ENCODE measurements at regions not wholly inside any gene's neighbourhood (a gene's known extent, or its start where the extent isn't known, plus 50 kb on each side); places are given as distances from the start of the nearest gene placed in this dataset.
"Not testable (repeated sequence)": the region's sequence is repeated elsewhere in the genome, so short reads cannot be mapped to it uniquely, and the experiment has no call there.

GRCh38 chr1:146486300-146487014, 257.6 kb upstream of the NOTCH2NLA start:
- ATAC-seq; H3K9ac ChIP-seq (ENCODE audit: low read length); H3K36me3 ChIP-seq (ENCODE audit: low read depth, low read length); H3K27ac ChIP-seq (ENCODE audit: low read length); H3K27me3 ChIP-seq (ENCODE audit: low read length); H3K4me3 ChIP-seq (ENCODE audit: low read length); DNase-seq; H3K4me1 ChIP-seq (ENCODE audit: insufficient read depth, low read length); H3K9me2 ChIP-seq (replicated peaks; ENCODE audit: low read length); H2AFZ ChIP-seq (ENCODE audit: low read length); BruUV-seq (replicated peaks); H4K20me1 ChIP-seq (ENCODE audit: low read length); H3F3A ChIP-seq (ENCODE audit: low read length, unreplicated experiment); H3K9me3 ChIP-seq (ENCODE audit: low read length); intact Hi-C loops (cut with micrococcal nuclease); H3K4me2 ChIP-seq (ENCODE audit: low read length); POLR2A ChIA-PET (ENCODE audit: unreplicated experiment); H3K79me2 ChIP-seq (ENCODE audit: low read length); CTCF ChIA-PET: not testable (repeated sequence)

- DNase-seq; H3K36me3 ChIP-seq (ENCODE audit: low read depth, low read length); H3K4me2 ChIP-seq (ENCODE audit: low read length); H3K4me3 ChIP-seq (ENCODE audit: low read length); CTCF ChIA-PET; H2AFZ ChIP-seq (ENCODE audit: low read length); H3F3A ChIP-seq (ENCODE audit: low read length, unreplicated experiment); H3K9me3 ChIP-seq (ENCODE audit: low read length); H4K20me1 ChIP-seq (ENCODE audit: low read length); H3K9ac ChIP-seq (ENCODE audit: low read length); intact Hi-C loops (cut with micrococcal nuclease); BruUV-seq (replicated peaks); H3K9me2 ChIP-seq (replicated peaks; ENCODE audit: low read length); H3K27me3 ChIP-seq (ENCODE audit: low read length); POLR2A ChIA-PET (ENCODE audit: unreplicated experiment); H3K79me2 ChIP-seq (ENCODE audit: low read length); H3K27ac ChIP-seq (ENCODE audit: low read length); H3K4me1 ChIP-seq (ENCODE audit: insufficient read depth, low read length): not testable (repeated sequence)
- ATAC-seq = peak; percentile 89
These were observed 255.4 kb upstream of the NOTCH2NLA start for GRCh38 chr1:146484195-146484594.

GRCh38 chr1:146479188-146479587, 250.4 kb upstream of the NOTCH2NLA start:
- H3K4me3 ChIP-seq (ENCODE audit: low read length); H2AFZ ChIP-seq (ENCODE audit: low read length); intact Hi-C loops (cut with micrococcal nuclease); H3K9ac ChIP-seq (ENCODE audit: low read length); H3K27me3 ChIP-seq (ENCODE audit: low read length); POLR2A ChIA-PET (ENCODE audit: unreplicated experiment); H3K27ac ChIP-seq (ENCODE audit: low read length); H4K20me1 ChIP-seq (ENCODE audit: low read length); CTCF ChIA-PET; H3K9me3 ChIP-seq (ENCODE audit: low read length); H3K9me2 ChIP-seq (replicated peaks; ENCODE audit: low read length); H3K4me2 ChIP-seq (ENCODE audit: low read length); H3K79me2 ChIP-seq (ENCODE audit: low read length); H3K4me1 ChIP-seq (ENCODE audit: insufficient read depth, low read length); H3F3A ChIP-seq (ENCODE audit: low read length, unreplicated experiment); BruUV-seq (replicated peaks); H3K36me3 ChIP-seq (ENCODE audit: low read depth, low read length): not testable (repeated sequence)
- ATAC-seq (0 out of 2 replicates have a peak, but pooled peaks have one; percentile 20), DNase-seq (peak; percentile 41)

- H3F3A ChIP-seq (ENCODE audit: low read length, unreplicated experiment); H3K27ac ChIP-seq (ENCODE audit: low read length); H3K9me2 ChIP-seq (replicated peaks; ENCODE audit: low read length); H2AFZ ChIP-seq (ENCODE audit: low read length); H3K36me3 ChIP-seq (ENCODE audit: low read depth, low read length); H3K79me2 ChIP-seq (ENCODE audit: low read length); H4K20me1 ChIP-seq (ENCODE audit: low read length); H3K9ac ChIP-seq (ENCODE audit: low read length); BruUV-seq (replicated peaks); H3K9me3 ChIP-seq (ENCODE audit: low read length); H3K27me3 ChIP-seq (ENCODE audit: low read length); POLR2A ChIA-PET (ENCODE audit: unreplicated experiment); intact Hi-C loops (cut with micrococcal nuclease); H3K4me3 ChIP-seq (ENCODE audit: low read length); CTCF ChIA-PET; H3K4me1 ChIP-seq (ENCODE audit: insufficient read depth, low read length): not testable (repeated sequence)
- DNase-seq (peak; percentile 65), ATAC-seq (peak; percentile 94)
- TF ChIP-seq CTCF (conservative IDR thresholded peaks at IDR 0.05; ENCODE audit: low read depth, low read length) = peak; percentile 74
- H3K4me2 ChIP-seq (ENCODE audit: low read length) = peak overlapping the region; percentile 19
These were observed 249.4 kb upstream of the NOTCH2NLA start for GRCh38 chr1:146478125-146478720.

- ATAC-seq; POLR2A ChIA-PET (ENCODE audit: unreplicated experiment); H2AFZ ChIP-seq (ENCODE audit: low read length); H3F3A ChIP-seq (ENCODE audit: low read length, unreplicated experiment); intact Hi-C loops (cut with micrococcal nuclease); H3K27me3 ChIP-seq (ENCODE audit: low read length); H3K9me3 ChIP-seq (ENCODE audit: low read length); H3K9me2 ChIP-seq (replicated peaks; ENCODE audit: low read length); H3K36me3 ChIP-seq (ENCODE audit: low read depth, low read length); H4K20me1 ChIP-seq (ENCODE audit: low read length); H3K79me2 ChIP-seq (ENCODE audit: low read length); H3K4me3 ChIP-seq (ENCODE audit: low read length); H3K27ac ChIP-seq (ENCODE audit: low read length); H3K9ac ChIP-seq (ENCODE audit: low read length); BruUV-seq (replicated peaks); CTCF ChIA-PET; H3K4me1 ChIP-seq (ENCODE audit: insufficient read depth, low read length): not testable (repeated sequence)
- peak; percentile 80 for DNase-seq
- H3K4me2 ChIP-seq (ENCODE audit: low read length) = 0 out of 2 replicates have a peak overlapping the region, but pooled peaks have one; percentile 7
These were observed 246.3 kb upstream of the NOTCH2NLA start for GRCh38 chr1:146475086-146475485.

- H3K27me3 ChIP-seq (ENCODE audit: low read length); H2AFZ ChIP-seq (ENCODE audit: low read length); H3K27ac ChIP-seq (ENCODE audit: low read length); H3K9me3 ChIP-seq (ENCODE audit: low read length); DNase-seq; POLR2A ChIA-PET (ENCODE audit: unreplicated experiment); H3K9ac ChIP-seq (ENCODE audit: low read length); H3K79me2 ChIP-seq (ENCODE audit: low read length); CTCF ChIA-PET; ATAC-seq; H3K4me1 ChIP-seq (ENCODE audit: insufficient read depth, low read length); H3K4me3 ChIP-seq (ENCODE audit: low read length); H3K9me2 ChIP-seq (replicated peaks; ENCODE audit: low read length); BruUV-seq (replicated peaks); H3K4me2 ChIP-seq (ENCODE audit: low read length); H4K20me1 ChIP-seq (ENCODE audit: low read length); intact Hi-C loops (cut with micrococcal nuclease); H3K36me3 ChIP-seq (ENCODE audit: low read depth, low read length); H3F3A ChIP-seq (ENCODE audit: low read length, unreplicated experiment): not testable (repeated sequence)
These were observed 245.4 kb upstream of the NOTCH2NLA start for GRCh38 chr1:146474216-146474615.

Data from PC-3 (cell line).